ENCODE measurements at regions not wholly inside any gene's neighbourhood (a gene's known extent, or its start where the extent isn't known, plus 50 kb on each side); places are given as distances from the start of the nearest gene placed in this dataset.

- intact Hi-C loops (cut with micrococcal nuclease): no loop called here
- Mint-ChIP-seq H3K27ac (no peak overlapping the region), H3K27me3 (ENCODE audit: low read depth in 3 of 3) (no peaks in the 10 kb centered on the region), H3K4me3 (no peak overlapping the region), H3K9me3 (peaks cover 0 to 16% (median 7%) of the 10 kb centered on the region in 7 donors), H3K4me1 (no peaks in the 10 kb centered on the region), H3K36me3 (no peaks in the 10 kb centered on the region)
- peaks cover 3 to 38% of the 10 kb centered on the region in 2 donors for H3K9me3 ChIP-seq (replicated peaks in 1 of 2; ENCODE audit: control insufficient read depth in 1 of 2, insufficient read depth in 1 of 2, low read length in 2 of 2)
- H3K9ac ChIP-seq (ENCODE audit: insufficient read depth, low read length, poor library complexity, severe bottlenecking): no peak overlapping the region
- H3K27me3 ChIP-seq (ENCODE audit: control insufficient read depth in 2 of 2, insufficient read depth in 2 of 2, low read length in 2 of 2): no peaks in the 10 kb centered on the region
- no peak overlapping the region for H3K4me3 ChIP-seq (replicated peaks in 1 of 3; ENCODE audit: low read depth in 2 of 3, low read length in 3 of 3)
- H2AFZ ChIP-seq (ENCODE audit: insufficient read depth, low read depth, low read length, poor library complexity, severe bottlenecking): no peak overlapping the region
- H3K4me2 ChIP-seq (replicated peaks; ENCODE audit: extremely low read depth, low read length, poor library complexity, severe bottlenecking): no peak overlapping the region
- H3K27ac ChIP-seq (ENCODE audit: low read depth in 1 of 2, low read length in 2 of 2): no peak overlapping the region
- H3K36me3 ChIP-seq (replicated peaks in 1 of 2; ENCODE audit: control insufficient read depth in 1 of 2, insufficient read depth in 2 of 2, low read length in 2 of 2): no peaks in the 10 kb centered on the region
- TF ChIP-seq CTCF (IDR thresholded peaks at IDR 0.05): no peak
- no peaks in the 10 kb centered on the region for H4K20me1 ChIP-seq (ENCODE audit: insufficient read depth, low read length)
- H3K4me1 ChIP-seq (ENCODE audit: control insufficient read depth in 1 of 2, insufficient read depth in 2 of 2, low read length in 2 of 2): no peaks in the 10 kb centered on the region
- no peaks in the 10 kb centered on the region for H3K79me2 ChIP-seq (ENCODE audit: insufficient read depth, low read length)
- no peak for DNase-seq
These were observed 141.2 kb downstream of the LRRC3B start for GRCh38 chr3:26763723-26764122.

GRCh38 chr3:26766031-26766430 is 143.5 kb downstream of the LRRC3B start:
- Histone ChIP-seq H3K4me3 (replicated peaks in 1 of 3; ENCODE audit: low read depth in 2 of 3, low read length in 3 of 3) (no peak overlapping the region), H4K20me1 (ENCODE audit: insufficient read depth, low read length) (no peaks in the 10 kb centered on the region), H3K27ac (ENCODE audit: low read depth in 1 of 2, low read length in 2 of 2) (no peak overlapping the region), H3K9me3 (replicated peaks in 1 of 2; ENCODE audit: control insufficient read depth in 1 of 2, insufficient read depth in 1 of 2, low read length in 2 of 2) (peaks cover 6 to 42% of the 10 kb centered on the region in 2 donors), H3K36me3 (replicated peaks in 1 of 2; ENCODE audit: control insufficient read depth in 1 of 2, insufficient read depth in 2 of 2, low read length in 2 of 2) (no peaks in the 10 kb centered on the region), H3K4me1 (ENCODE audit: control insufficient read depth in 1 of 2, insufficient read depth in 2 of 2, low read length in 2 of 2) (no peaks in the 10 kb centered on the region), H3K79me2 (ENCODE audit: insufficient read depth, low read length) (no peaks in the 10 kb centered on the region), H2AFZ (ENCODE audit: insufficient read depth, low read depth, low read length, poor library complexity, severe bottlenecking) (no peak overlapping the region), H3K4me2 (replicated peaks; ENCODE audit: extremely low read depth, low read length, poor library complexity, severe bottlenecking) (no peak overlapping the region), H3K27me3 (ENCODE audit: control insufficient read depth in 2 of 2, insufficient read depth in 2 of 2, low read length in 2 of 2) (no peaks in the 10 kb centered on the region), H3K9ac (ENCODE audit: insufficient read depth, low read length, poor library complexity, severe bottlenecking) (no peak overlapping the region)
- intact Hi-C loops (cut with micrococcal nuclease): no loop called here
- no peak for DNase-seq
- 50% methylated on average over 1 of the region's 1 CpG for WGBS (ENCODE audit: insufficient coverage)
- Mint-ChIP-seq H3K27me3 (ENCODE audit: low read depth in 3 of 3) (no peaks in the 10 kb centered on the region), H3K36me3 (no peaks in the 10 kb centered on the region), H3K4me1 (no peaks in the 10 kb centered on the region), H3K9me3 (peaks cover 4 to 20% (median 11%) of the 10 kb centered on the region in 7 donors), H3K27ac (no peak overlapping the region), H3K4me3 (no peak overlapping the region)
- TF ChIP-seq CTCF (IDR thresholded peaks at IDR 0.05): no peak
